ENCODE measurements at regions not wholly inside any gene's neighbourhood (a gene's known extent, or its start where the extent isn't known, plus 50 kb on each side); places are given as distances from the start of the nearest gene placed in this dataset.

- TF ChIP-seq CTCF (IDR thresholded peaks at IDR 0.05) = no peak
- no peak for TF ChIP-seq POLR2A (IDR thresholded peaks at IDR 0.05)
Observed at GRCh38 chr1:164932580-164932979, 373.6 kb downstream of the PBX1 start.
